SU-DHL-6 (cell line): ENCODE measurements at regions not wholly inside any gene's neighbourhood (a gene's known extent, or its start where the extent isn't known, plus 50 kb on each side); places are given as distances from the start of the nearest gene placed in this dataset.

ENCODE experiments used
- CTCF ChIP-seq: fragments of 200-600 bp; sonication (generic); IDR thresholded peaks from one replicate; pipeline ENCODE4 v1.5.1; 2017; ENCODE audit warnings: antibody characterized with exemption, mild to moderate bottlenecking, low read length, moderate library complexity; ENCODE audit not compliant: insufficient read depth, poor library complexity, severe bottlenecking
- EZH2phosphoT487 ChIP-seq: fragments of 200-600 bp; sonication (generic), shearing (Covaris generic); conservative IDR thresholded peaks from 2 replicates; pipeline ENCODE4 v1.6.1; 2018; ENCODE audit warnings: mild to moderate bottlenecking, antibody characterized with exemption, low read length, moderate library complexity, mixed read lengths

GRCh38 chr16:63922560-63922959, 1199.3 kb downstream of the CDH11 start:
- TF ChIP-seq CTCF (no peak), EZH2phosphoT487 (no peak)
